ENCODE measurements at regions not wholly inside any gene's neighbourhood (a gene's known extent, or its start where the extent isn't known, plus 50 kb on each side); places are given as distances from the start of the nearest gene placed in this dataset.

DNA sequence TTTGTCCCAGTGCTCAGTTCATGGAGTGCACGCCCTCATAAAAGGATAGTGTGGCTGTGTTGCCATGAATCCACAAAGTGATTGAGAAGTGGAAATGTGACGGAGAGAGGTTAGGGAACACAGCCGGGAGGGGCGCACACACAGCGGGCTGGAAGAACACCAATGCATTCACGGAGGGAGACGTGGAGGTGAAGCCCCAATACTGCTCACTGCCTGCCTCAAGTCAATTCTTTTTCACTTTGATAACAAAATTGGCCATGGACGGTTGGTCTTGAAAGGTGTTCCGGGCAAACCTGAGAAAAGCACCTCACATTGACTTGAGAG, 424.1 kb downstream of the MED10 start:
- Mint-ChIP-seq H3K27me3 (peaks cover 6% of the 10 kb centered on the region), H3K9me3 (no peaks in the 10 kb centered on the region), H3K27ac (no peak overlapping the region), H3K4me1 (ENCODE audit: low read depth) (no peaks in the 10 kb centered on the region), H3K4me3 (no peak overlapping the region), H3K36me3 (ENCODE audit: low read depth) (no peaks in the 10 kb centered on the region)
- CTCF ChIA-PET, result no interaction called here
- no peak for ATAC-seq
- DNase-seq, result no peak
- POLR2A ChIA-PET, result no interaction called here
- no peak for TF ChIP-seq CTCF (IDR thresholded peaks at IDR 0.05)
- intact Hi-C loops (cut with micrococcal nuclease), result no loop called here

DNA sequence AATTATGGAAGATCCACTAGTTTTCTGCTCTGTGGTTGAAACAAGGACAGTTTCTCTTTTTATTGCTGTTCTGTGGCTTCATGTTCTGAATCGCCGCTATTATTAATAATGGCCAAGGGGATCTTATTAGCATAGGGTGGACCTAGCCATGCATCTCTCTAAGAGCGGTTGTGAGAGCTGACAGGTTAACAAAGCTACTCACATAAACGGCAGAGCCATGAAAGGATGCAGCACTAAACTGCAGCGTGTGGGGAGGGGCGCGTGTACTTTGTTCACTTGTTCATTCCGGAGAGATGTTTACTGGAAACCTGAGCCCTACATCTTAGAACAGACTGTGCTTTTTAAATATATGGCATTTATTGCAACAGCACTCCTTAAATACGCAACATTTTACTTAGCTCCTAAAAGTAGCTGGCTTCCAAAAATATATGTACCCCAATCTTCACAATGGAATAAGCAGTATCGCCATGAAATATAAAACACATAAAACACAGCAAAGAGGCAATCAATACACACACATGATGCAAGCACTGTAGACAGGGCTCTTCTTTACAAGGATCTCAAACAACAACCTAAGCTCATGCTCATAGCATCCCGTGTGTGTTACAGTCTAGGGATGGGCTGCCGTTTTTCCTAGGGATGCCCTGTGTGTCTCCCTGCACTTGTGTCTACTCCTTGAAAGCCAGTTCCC, 424.6 kb downstream of the MED10 start:
- intact Hi-C loops (cut with micrococcal nuclease), result no loop called here
- ChIA-PET POLR2A (no interaction called here), CTCF (no interaction called here)
- TF ChIP-seq CTCF (IDR thresholded peaks at IDR 0.05), result no peak
- H3K4me3 Mint-ChIP-seq, result no peak overlapping the region
- no peak for ATAC-seq
- H3K27ac Mint-ChIP-seq, result no peak overlapping the region
- H3K36me3 Mint-ChIP-seq (ENCODE audit: low read depth), result no peaks in the 10 kb centered on the region
- no peak for DNase-seq
- H3K27me3 Mint-ChIP-seq, result peaks cover 6% of the 10 kb centered on the region
- H3K4me1 Mint-ChIP-seq (ENCODE audit: low read depth), result no peaks in the 10 kb centered on the region
- H3K9me3 Mint-ChIP-seq, result no peaks in the 10 kb centered on the region

- no peaks in the 10 kb centered on the region for H3K36me3 Mint-ChIP-seq (ENCODE audit: low read depth)
- TF ChIP-seq CTCF (IDR thresholded peaks at IDR 0.05), result no peak
- intact Hi-C loops (cut with micrococcal nuclease), result no loop called here
- H3K4me1 Mint-ChIP-seq (ENCODE audit: low read depth), result no peaks in the 10 kb centered on the region
- no peak overlapping the region for H3K4me3 Mint-ChIP-seq
- no peaks in the 10 kb centered on the region for H3K9me3 Mint-ChIP-seq
- DNase-seq (no peak), ATAC-seq (no peak)
- CTCF ChIA-PET, result no interaction called here
- POLR2A ChIA-PET, result no interaction called here
- peaks cover 6% of the 10 kb centered on the region for H3K27me3 Mint-ChIP-seq
- no peak overlapping the region for H3K27ac Mint-ChIP-seq
Measured at GRCh38 chr5:5951953-5952352, 426.4 kb downstream of the MED10 start.

DNA sequence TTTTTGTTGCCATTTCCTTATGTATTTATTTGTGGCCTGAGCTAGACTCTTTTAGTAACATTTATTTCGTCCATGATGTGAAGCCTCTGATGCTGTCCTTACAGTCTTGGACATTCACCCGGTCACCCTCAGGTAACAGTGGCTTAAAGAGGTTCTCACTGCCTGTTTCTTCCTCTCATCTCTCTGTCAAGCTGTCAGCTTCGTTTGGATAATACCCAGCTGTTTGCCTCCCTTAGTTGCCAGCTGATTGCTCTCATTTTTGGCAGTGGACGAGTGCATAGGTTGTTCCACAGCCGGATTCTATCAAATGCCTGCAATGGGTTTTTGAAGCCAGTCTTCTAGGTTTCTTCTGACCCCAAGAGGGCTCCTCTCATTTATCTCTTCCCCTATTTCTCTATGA, 427.7 kb downstream of the MED10 start:
- Mint-ChIP-seq H3K36me3 (ENCODE audit: low read depth) (no peaks in the 10 kb centered on the region), H3K4me3 (no peak overlapping the region), H3K4me1 (ENCODE audit: low read depth) (no peaks in the 10 kb centered on the region), H3K9me3 (no peaks in the 10 kb centered on the region), H3K27ac (no peak overlapping the region), H3K27me3 (peaks cover 6% of the 10 kb centered on the region)
- DNase-seq (no peak), ATAC-seq (no peak)
- CTCF ChIA-PET, result no interaction called here
- intact Hi-C loops (cut with micrococcal nuclease), result no loop called here
- POLR2A ChIA-PET, result no interaction called here
- no peak for TF ChIP-seq CTCF (IDR thresholded peaks at IDR 0.05)

DNA sequence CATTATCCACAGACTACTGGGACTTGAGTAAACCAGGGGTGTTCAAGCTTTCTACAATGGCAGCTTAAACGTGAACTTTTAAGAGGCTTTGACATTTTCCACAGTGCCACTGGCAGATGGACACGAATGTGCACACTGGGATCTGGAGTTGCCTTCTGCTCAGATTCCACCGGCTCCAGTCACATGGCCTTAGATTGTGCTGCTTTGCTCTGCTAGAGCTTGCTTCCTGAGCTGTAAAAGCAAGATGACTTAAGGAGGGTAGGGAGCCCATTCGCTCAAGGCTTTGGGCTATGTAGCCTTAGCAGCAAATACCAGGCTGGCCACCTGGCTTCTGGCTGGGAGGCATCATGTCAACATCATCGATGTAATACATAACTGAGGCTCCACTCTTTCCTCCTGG, 436.9 kb downstream of the MED10 start:
- intact Hi-C loops (cut with micrococcal nuclease), result no loop called here
- H3K27me3 Mint-ChIP-seq, result peaks cover 6% of the 10 kb centered on the region
- no peak for ATAC-seq
- H3K9me3 Mint-ChIP-seq, result no peaks in the 10 kb centered on the region
- H3K4me3 Mint-ChIP-seq, result no peak overlapping the region
- ChIA-PET CTCF (no interaction called here), POLR2A (no interaction called here)
- H3K36me3 Mint-ChIP-seq (ENCODE audit: low read depth), result no peaks in the 10 kb centered on the region
- no peak overlapping the region for H3K27ac Mint-ChIP-seq
- no peak for TF ChIP-seq CTCF (IDR thresholded peaks at IDR 0.05)
- DNase-seq, result no peak
- H3K4me1 Mint-ChIP-seq (ENCODE audit: low read depth), result no peaks in the 10 kb centered on the region

Data from activated CD8-positive, alpha-beta T cell treated with anti-CD3 and anti-CD28 coated beads for 36 hours (primary cell).